ENCODE measurements at regions not wholly inside any gene's neighbourhood (a gene's known extent, or its start where the extent isn't known, plus 50 kb on each side); places are given as distances from the start of the nearest gene placed in this dataset.

- no peak for TF ChIP-seq CTCF (IDR thresholded peaks at IDR 0.05; ENCODE audit: poor library complexity, severe bottlenecking)
- DNase-seq (ENCODE audit: low spot score), result no peak
- Histone ChIP-seq H3K27me3 (ENCODE audit: insufficient read depth, poor library complexity, severe bottlenecking) (no peaks in the 10 kb centered on the region), H3K27ac (ENCODE audit: poor library complexity, severe bottlenecking) (no peak overlapping the region), H3K4me1 (ENCODE audit: insufficient read depth, poor library complexity, severe bottlenecking) (peaks cover 14% of the 10 kb centered on the region), H3K4me3 (ENCODE audit: severe bottlenecking) (no peak overlapping the region), H3K36me3 (ENCODE audit: low read depth) (no peaks in the 10 kb centered on the region), H3K9me3 (ENCODE audit: severe bottlenecking) (no peaks in the 10 kb centered on the region)
- ATAC-seq (ENCODE audit: low read depth), result no peak
Observed at GRCh38 chr9:87278971-87279733, 218.5 kb upstream of the DAPK1 start.

DNA sequence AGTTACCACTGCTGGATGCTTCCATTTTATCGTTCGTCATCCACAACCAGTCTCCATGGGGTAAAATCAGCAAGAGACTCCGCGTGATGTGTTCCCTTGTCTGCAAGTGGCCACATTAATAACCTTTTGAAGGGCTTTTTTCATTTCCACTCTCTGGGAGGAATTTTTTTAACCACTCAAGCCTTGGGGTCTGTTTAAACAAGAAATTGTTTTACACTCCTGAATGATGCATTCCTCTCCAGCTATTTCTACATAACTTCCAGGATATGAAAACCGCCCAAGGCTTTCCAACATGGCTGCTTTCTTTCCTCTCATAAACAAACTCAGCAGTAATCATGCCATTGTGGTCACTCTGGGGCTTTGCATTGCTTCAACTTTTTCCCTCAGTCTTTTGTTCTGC, 217.2 kb upstream of the DAPK1 start:
- TF ChIP-seq CTCF (IDR thresholded peaks at IDR 0.05; ENCODE audit: poor library complexity, severe bottlenecking), result no peak
- H3K27ac ChIP-seq (ENCODE audit: poor library complexity, severe bottlenecking), result no peak overlapping the region
- no peak for DNase-seq (ENCODE audit: low spot score)

DNA sequence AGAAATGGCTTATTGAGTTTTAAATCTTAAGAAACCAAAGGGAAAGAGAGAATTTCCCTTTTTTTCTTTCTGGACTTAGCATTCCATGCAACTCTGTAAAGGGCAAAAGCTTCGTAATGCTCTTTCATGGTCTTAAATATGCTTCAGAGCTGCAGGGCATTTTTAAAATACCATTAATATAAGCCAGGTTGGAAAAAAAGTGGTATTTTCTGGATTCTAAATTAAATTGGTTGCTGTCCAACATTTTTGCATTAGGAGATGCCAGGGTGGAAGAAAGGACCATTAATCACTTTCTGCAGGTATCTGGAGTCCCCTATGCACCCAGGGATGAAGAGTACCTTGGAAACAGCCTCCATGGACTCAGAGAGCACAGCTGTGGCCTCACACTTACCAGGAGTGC, 215.1 kb upstream of the DAPK1 start:
- Histone ChIP-seq H3K9me3 (ENCODE audit: severe bottlenecking) (no peaks in the 10 kb centered on the region), H3K4me1 (ENCODE audit: insufficient read depth, poor library complexity, severe bottlenecking) (peaks cover under 1% of the 10 kb centered on the region), H3K27ac (ENCODE audit: poor library complexity, severe bottlenecking) (no peak overlapping the region)

More for the DNA sequence above, 217.2 kb upstream of the DAPK1 start:
- Histone ChIP-seq H3K4me3 (ENCODE audit: severe bottlenecking) (no peak overlapping the region), H3K27me3 (ENCODE audit: insufficient read depth, poor library complexity, severe bottlenecking) (no peaks in the 10 kb centered on the region), H3K4me1 (ENCODE audit: insufficient read depth, poor library complexity, severe bottlenecking) (peaks cover 14% of the 10 kb centered on the region), H3K36me3 (ENCODE audit: low read depth) (no peaks in the 10 kb centered on the region), H3K9me3 (ENCODE audit: severe bottlenecking) (no peaks in the 10 kb centered on the region)
- ATAC-seq (ENCODE audit: low read depth), result no peak

GRCh38 chr9:87283585-87283984, 214.1 kb upstream of the DAPK1 start:
- DNase-seq (ENCODE audit: low spot score) (no peak), ATAC-seq (ENCODE audit: low read depth) (no peak)
- Histone ChIP-seq H3K9me3 (ENCODE audit: severe bottlenecking) (no peaks in the 10 kb centered on the region), H3K4me3 (ENCODE audit: severe bottlenecking) (no peak overlapping the region), H3K36me3 (ENCODE audit: low read depth) (no peaks in the 10 kb centered on the region), H3K4me1 (ENCODE audit: insufficient read depth, poor library complexity, severe bottlenecking) (no peaks in the 10 kb centered on the region), H3K27ac (ENCODE audit: poor library complexity, severe bottlenecking) (no peak overlapping the region), H3K27me3 (ENCODE audit: insufficient read depth, poor library complexity, severe bottlenecking) (no peaks in the 10 kb centered on the region)
- TF ChIP-seq CTCF (IDR thresholded peaks at IDR 0.05; ENCODE audit: poor library complexity, severe bottlenecking), result no peak

More for the DNA sequence above, 215.1 kb upstream of the DAPK1 start:
- Histone ChIP-seq H3K36me3 (ENCODE audit: low read depth) (no peaks in the 10 kb centered on the region), H3K27me3 (ENCODE audit: insufficient read depth, poor library complexity, severe bottlenecking) (no peaks in the 10 kb centered on the region), H3K4me3 (ENCODE audit: severe bottlenecking) (no peak overlapping the region)
- TF ChIP-seq CTCF (IDR thresholded peaks at IDR 0.05; ENCODE audit: poor library complexity, severe bottlenecking), result no peak
- ATAC-seq (ENCODE audit: low read depth) (no peak), DNase-seq (ENCODE audit: low spot score) (no peak)

DNA sequence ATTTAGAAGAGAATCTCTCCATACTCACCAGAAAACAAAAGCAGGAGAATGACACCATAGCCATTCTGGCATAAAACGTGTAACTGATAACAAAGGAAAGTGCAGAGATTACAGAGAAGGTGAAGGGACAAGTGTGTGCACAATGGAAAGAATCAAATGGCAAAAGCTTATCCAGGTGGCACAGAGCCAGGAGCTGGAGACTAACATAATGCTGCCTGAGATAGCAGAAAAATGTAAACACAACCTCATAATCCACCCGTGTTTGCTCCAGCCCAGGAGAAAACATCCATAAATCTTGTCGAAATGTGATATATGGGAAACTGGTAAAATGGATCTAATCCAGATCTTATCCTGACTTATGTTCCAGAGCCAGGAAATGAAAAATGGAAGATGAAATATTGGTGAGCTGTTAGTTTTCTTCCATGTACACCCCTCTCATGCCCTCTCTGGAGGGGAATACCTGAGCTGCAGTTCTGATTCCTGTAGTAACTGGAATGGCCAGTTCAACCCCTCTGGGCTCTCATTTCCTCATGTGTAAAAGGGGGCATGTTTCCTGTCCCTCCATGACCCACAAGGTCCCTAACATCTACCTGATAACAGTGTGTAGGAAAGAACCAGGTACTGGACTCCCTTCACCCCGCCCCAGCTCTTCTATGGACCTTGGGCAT, 212.3 kb upstream of the DAPK1 start:
- ATAC-seq (ENCODE audit: low read depth) (no peak), DNase-seq (ENCODE audit: low spot score) (no peak)
- H3K4me3 ChIP-seq (ENCODE audit: severe bottlenecking), result no peak overlapping the region
- no peak overlapping the region for H3K27ac ChIP-seq (ENCODE audit: poor library complexity, severe bottlenecking)
- no peak for TF ChIP-seq CTCF (IDR thresholded peaks at IDR 0.05; ENCODE audit: poor library complexity, severe bottlenecking)
- H3K36me3 ChIP-seq (ENCODE audit: low read depth), result no peaks in the 10 kb centered on the region
- H3K4me1 ChIP-seq (ENCODE audit: insufficient read depth, poor library complexity, severe bottlenecking), result peaks cover 1% of the 10 kb centered on the region
- no peaks in the 10 kb centered on the region for H3K27me3 ChIP-seq (ENCODE audit: insufficient read depth, poor library complexity, severe bottlenecking)
- no peaks in the 10 kb centered on the region for H3K9me3 ChIP-seq (ENCODE audit: severe bottlenecking)

Measured in RWPE2 (cell line).